Cardiac fibroblast (primary cell): ENCODE measurements at regions not wholly inside any gene's neighbourhood (a gene's known extent, or its start where the extent isn't known, plus 50 kb on each side); places are given as distances from the start of the nearest gene placed in this dataset.

Experiments
- DNase-seq, 2 donors: peaks; one replicate each; pipeline versions ENCODE4 v3.0.0 to v3.0.0-alpha.2; 2010; ENCODE audit warnings: low read depth in 2 of 2
- H3K4me3 ChIP-seq, 2 donors: replicated peaks in 1 of 2; 1 replicate in 1 of 2; 2 replicates in 1 of 2; pipeline ENCODE4 v1.5.1; 2011; ENCODE audit warnings: low read depth in 2 of 2, low read length in 2 of 2, mild to moderate bottlenecking in 2 of 2, moderate library complexity in 1 of 2
- TF ChIP-seq, protein P1 (sequence below): IDR thresholded peaks from one replicate; pipeline ENCODE4 v1.5.1; 2011; ENCODE audit warnings: low read depth, mild to moderate bottlenecking, low read length, inconsistent platforms

DNA sequence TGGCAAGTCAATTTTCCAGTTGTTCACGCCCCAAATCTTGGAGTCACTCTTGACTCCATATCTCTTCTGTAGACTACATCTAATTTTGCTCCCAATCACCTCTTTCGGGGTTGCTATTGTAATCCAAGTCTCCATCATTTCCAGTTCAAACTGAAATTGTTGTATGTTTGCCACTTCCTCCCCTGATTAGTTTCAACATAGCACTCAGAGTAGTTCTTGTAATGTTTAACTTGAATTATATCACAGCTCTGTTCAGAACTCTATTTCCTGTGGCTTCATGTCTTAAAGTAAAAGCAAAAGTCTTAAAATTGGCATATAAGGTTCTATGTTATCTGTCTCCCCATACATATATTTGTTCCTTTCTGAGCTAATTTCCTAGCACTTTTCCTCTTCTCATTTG, 348.5 kb upstream of the RIOK2 start:
- H3K4me3 ChIP-seq = no peak overlapping the region
- TF ChIP-seq, protein P1, sequence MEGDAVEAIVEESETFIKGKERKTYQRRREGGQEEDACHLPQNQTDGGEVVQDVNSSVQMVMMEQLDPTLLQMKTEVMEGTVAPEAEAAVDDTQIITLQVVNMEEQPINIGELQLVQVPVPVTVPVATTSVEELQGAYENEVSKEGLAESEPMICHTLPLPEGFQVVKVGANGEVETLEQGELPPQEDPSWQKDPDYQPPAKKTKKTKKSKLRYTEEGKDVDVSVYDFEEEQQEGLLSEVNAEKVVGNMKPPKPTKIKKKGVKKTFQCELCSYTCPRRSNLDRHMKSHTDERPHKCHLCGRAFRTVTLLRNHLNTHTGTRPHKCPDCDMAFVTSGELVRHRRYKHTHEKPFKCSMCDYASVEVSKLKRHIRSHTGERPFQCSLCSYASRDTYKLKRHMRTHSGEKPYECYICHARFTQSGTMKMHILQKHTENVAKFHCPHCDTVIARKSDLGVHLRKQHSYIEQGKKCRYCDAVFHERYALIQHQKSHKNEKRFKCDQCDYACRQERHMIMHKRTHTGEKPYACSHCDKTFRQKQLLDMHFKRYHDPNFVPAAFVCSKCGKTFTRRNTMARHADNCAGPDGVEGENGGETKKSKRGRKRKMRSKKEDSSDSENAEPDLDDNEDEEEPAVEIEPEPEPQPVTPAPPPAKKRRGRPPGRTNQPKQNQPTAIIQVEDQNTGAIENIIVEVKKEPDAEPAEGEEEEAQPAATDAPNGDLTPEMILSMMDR = no peak
- DNase-seq = no peak

DNA sequence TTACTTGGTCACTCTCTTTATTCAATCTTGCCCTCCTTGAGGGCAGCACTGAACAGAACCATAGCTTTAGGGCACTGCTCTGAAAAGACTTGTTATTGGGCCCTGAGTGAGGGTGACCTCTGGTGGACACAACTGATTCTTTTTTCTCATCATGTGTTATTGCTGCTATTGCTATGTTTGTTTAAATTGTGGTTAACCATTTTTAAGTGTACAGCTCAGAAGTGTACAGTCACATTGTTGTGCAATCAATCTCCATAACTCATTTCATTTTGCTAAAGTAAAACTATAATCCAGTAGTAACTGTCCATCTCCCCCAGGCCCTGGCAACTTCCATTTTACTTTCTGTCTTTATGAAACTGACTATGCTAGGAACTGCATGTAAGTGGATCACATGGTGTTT, 351.1 kb upstream of the RIOK2 start:
- DNase-seq = peak; percentile 89 to 97
- no peak overlapping the region for H3K4me3 ChIP-seq
- TF ChIP-seq, protein P1 = peak; percentile 73

DNA sequence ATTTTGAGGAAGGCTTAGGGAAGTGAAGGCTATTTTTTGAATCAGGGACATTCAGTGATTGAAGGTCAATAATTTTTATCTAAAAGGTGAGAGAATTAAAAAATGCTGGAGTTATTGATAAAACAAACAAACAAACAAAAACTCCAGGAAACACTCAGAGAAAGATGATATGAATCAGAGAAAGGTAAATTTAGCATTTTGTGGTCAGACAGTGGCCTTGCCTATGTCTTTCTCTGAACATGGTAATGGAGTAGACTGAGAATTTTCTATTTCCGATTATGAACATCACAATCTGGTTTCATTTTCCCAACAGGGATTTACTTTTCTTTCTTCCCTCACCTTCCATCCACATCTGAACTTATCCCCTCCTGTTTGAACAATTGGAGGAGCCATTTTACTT, 353.6 kb upstream of the RIOK2 start:
- DNase-seq = no peak
- no peak overlapping the region for H3K4me3 ChIP-seq
- TF ChIP-seq, protein P1 = no peak

DNA sequence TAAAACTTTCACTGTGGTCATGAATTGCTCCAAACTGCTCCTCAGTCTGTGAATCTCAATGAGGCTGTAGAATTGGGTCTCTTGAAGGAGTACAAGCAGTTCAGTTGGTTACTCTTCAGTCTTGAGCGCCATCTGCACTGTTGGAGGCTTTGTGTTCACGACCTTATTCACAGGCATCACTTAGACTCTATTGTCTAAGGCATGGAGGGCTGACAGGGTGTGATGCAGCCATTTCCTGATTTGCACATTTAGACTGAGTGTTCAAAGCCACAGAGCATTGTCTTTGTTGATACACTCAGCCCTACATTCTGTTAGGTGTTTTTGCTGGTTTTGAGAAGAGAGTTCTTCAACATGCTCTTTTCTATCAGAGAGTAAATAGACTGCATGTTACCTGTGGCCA, 355.9 kb upstream of the RIOK2 start:
- peak in 1 of 2 donors; percentile 24 for DNase-seq
- H3K4me3 ChIP-seq = no peak overlapping the region
- TF ChIP-seq, protein P1 = no peak

DNA sequence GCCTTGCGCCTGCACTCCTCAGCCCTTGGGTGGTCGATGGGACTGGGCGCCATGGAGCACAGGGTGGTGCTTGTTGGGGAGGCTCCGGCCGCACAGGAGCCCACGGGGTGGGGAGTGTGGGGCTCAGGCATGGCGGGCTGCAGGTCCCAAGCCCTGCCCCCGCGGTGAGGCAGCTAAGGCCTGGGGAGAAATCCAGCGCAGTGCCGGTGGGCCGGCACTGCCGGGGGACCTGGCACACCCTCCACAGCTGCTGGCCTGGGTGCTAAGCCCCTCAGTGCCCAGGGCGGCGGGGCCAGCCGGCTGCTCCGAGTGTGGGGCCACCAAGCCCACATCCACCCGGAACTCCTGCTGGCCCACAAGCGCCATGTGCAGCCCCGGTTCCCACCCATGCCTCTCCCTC, 358.8 kb upstream of the RIOK2 start:
- DNase-seq = no peak
- no peak overlapping the region for H3K4me3 ChIP-seq
- TF ChIP-seq, protein P1 = no peak

DNA sequence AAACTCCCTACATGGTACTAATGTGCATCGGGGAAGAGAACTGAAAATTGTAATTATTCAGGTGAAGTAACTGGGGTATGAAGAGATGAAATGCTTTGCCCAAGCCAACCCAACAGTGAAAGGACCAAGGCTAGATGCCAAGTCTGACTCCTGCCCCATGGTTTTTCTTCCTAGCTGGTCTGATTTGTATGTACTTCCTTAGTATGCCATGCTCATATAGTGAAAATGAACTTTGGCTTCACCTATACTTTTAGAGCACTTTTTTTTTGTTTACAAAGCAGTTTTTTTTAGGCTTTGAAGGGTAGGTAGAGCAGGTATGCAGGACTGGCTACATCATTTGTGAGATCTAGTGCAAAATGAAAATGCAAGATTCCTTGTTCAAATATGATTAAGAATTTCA, 359.4 kb upstream of the RIOK2 start:
- TF ChIP-seq, protein P1 = no peak
- H3K4me3 ChIP-seq = no peak overlapping the region
- no peak for DNase-seq

DNA sequence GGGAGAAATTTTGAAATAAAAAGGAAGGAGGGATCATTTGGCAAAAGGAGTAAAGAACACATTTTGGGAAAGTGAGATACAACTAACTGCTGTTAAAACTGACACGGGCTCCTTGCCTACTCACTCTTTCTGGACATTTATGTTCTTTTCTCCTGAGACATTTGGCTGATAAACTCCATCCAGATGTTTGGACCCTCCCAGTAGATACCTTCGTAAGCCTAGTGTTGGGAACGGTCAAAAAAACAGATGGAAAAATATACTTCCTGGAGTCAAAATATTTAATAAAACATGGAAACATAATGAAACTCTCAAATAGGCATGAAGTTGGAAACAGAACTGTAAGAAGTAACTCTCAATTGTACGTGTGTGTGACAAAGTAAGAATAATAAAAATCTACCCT, 360.1 kb upstream of the RIOK2 start:
- TF ChIP-seq, protein P1 = no peak
- DNase-seq = no peak
- no peak overlapping the region for H3K4me3 ChIP-seq
